Activated CD8-positive, alpha-beta T cell treated with anti-CD3 and anti-CD28 coated beads, Interleukin-2, amount 10 ng/mL, durations not matched to agents 7 days and 5 days (primary cell): ENCODE measurements at regions not wholly inside any gene's neighbourhood (a gene's known extent, or its start where the extent isn't known, plus 50 kb on each side); places are given as distances from the start of the nearest gene placed in this dataset.

ENCODE experiments used
- ATAC-seq: fragments of 150-1000 bp; cut with Tn5 transposase; one replicate; pipeline ENCODE4 v1.10.0; 2021; ENCODE audit warnings: moderate library complexity
- CTCF ChIA-PET: fragments of 350-600 bp; sonication (Branson Sonifier 250); formaldehyde crosslinking; loops from one replicate; lab custom pipeline; 2021; ENCODE audit warnings: antibody characterized with exemption; lab: Charles Lee
- POLR2A ChIA-PET: fragments of 350-600 bp; sonication (Branson Sonifier 250); formaldehyde crosslinking; loops from one replicate; lab custom pipeline; 2021; ENCODE audit warnings: antibody characterized with exemption; lab: Charles Lee
- DNase-seq: peaks from one replicate; pipeline ENCODE4 v3.0.0-alpha.2; 2020
- H3K27ac Mint-ChIP-seq: one replicate; pipeline ENCODE4 v1.8.0; 2021; ENCODE audit warnings: mild to moderate bottlenecking, mixed read lengths
- H3K27me3 Mint-ChIP-seq: one replicate; pipeline ENCODE4 v1.8.0; 2021; ENCODE audit warnings: low read depth, mixed read lengths
- H3K36me3 Mint-ChIP-seq: one replicate; pipeline ENCODE4 v1.8.0; 2021; ENCODE audit warnings: low read depth, mixed read lengths
- H3K4me1 Mint-ChIP-seq: one replicate; pipeline ENCODE4 v1.8.0; 2021; ENCODE audit warnings: low read depth, mixed read lengths
- H3K4me3 Mint-ChIP-seq: one replicate; pipeline ENCODE4 v1.8.0; 2021; ENCODE audit warnings: mild to moderate bottlenecking, mixed read lengths
- H3K9me3 Mint-ChIP-seq: one replicate; pipeline ENCODE4 v1.8.0; 2022; ENCODE audit warnings: mixed read lengths; ENCODE audit not compliant: insufficient read depth

- H3K36me3 Mint-ChIP-seq = no peaks in the 10 kb centered on the region
- no peak overlapping the region for H3K4me3 Mint-ChIP-seq
- no peaks in the 10 kb centered on the region for H3K9me3 Mint-ChIP-seq
- H3K27ac Mint-ChIP-seq = no peak overlapping the region
- H3K4me1 Mint-ChIP-seq = no peaks in the 10 kb centered on the region
- H3K27me3 Mint-ChIP-seq = no peaks in the 10 kb centered on the region
- no peak for DNase-seq
- CTCF ChIA-PET = no interaction called here
- POLR2A ChIA-PET = no interaction called here
- no peak for ATAC-seq
Measured at GRCh38 chr3:66778107-66778506, 220.0 kb upstream of the KBTBD8 start.

DNA sequence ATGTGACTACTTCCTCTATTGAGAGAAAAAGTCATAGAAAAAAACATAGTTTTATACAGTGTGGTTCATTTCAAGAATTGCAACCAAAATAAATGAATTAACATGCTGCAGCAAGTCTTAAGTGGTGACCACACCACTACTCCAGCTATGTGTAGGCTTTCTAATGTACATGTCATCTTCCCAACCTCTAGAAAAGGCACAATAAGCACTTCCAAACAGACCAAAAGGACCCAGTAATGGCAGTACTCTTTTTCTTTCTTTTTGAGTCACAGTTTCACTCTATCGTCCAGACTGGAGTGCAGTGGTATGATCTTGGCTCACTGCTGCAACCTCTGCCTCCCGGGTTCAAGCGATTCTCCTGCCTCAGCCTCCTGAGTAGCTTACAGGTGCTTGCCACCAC lies 219.3 kb upstream of the KBTBD8 start:
- ATAC-seq (no peak), DNase-seq (no peak)

DNA sequence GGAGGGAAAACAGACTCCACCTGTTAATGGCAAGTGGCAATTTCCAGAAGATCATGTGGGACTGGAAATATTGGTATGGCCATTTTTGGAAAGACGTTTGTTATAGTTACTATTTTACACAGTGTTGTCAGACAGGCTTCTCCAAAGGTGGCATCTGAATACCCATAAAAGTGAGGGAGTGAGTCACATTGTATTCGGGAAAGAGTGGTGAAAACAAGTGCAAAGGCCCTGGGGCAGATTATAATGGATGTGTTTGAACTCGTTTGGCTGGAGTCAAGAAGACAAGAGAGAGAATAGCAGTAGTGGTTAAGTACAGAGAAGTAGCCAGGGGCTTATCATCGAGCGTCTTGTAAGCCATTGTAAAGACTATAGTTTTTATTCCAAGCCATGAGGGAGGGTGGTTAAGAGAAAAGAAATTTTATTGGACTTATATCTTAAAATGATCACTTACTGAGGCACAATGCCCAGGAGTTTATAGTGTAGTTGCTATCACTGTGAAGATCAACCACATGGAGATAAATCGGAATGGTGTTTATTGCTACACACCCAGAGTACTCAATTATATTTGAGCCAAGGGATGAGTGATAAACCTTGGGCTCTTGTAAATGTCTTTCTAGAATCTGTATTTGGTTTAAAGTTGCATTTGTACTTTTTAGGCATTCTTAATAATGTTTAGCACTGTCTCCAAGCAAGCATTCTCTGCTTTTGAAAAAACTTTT lies 212.8 kb upstream of the KBTBD8 start:
- Mint-ChIP-seq H3K9me3 (no peaks in the 10 kb centered on the region), H3K4me3 (no peak overlapping the region), H3K27me3 (peaks cover 2% of the 10 kb centered on the region), H3K36me3 (no peaks in the 10 kb centered on the region), H3K4me1 (no peaks in the 10 kb centered on the region), H3K27ac (no peak overlapping the region)
- ChIA-PET POLR2A (no interaction called here), CTCF (no interaction called here)
- no peak for ATAC-seq
- DNase-seq = no peak

More for the DNA sequence above, 219.3 kb upstream of the KBTBD8 start:
- no peak overlapping the region for H3K4me3 Mint-ChIP-seq
- H3K36me3 Mint-ChIP-seq = no peaks in the 10 kb centered on the region
- H3K27me3 Mint-ChIP-seq = no peaks in the 10 kb centered on the region
- H3K9me3 Mint-ChIP-seq = no peaks in the 10 kb centered on the region
- ChIA-PET CTCF (no interaction called here), POLR2A (no interaction called here)
- H3K4me1 Mint-ChIP-seq = no peaks in the 10 kb centered on the region
- no peak overlapping the region for H3K27ac Mint-ChIP-seq

GRCh38 chr3:66789580-66790237 lies 208.4 kb upstream of the KBTBD8 start:
- H3K4me3 Mint-ChIP-seq = no peak overlapping the region
- peaks cover 4% of the 10 kb centered on the region for H3K27me3 Mint-ChIP-seq
- ChIA-PET POLR2A (interaction anchor here (0.6 kb wide), 1 partner anchor 16 kb away, joined by 3 read pairs; no protein-coding TSS in a partner anchor), CTCF (no interaction called here)
- no peaks in the 10 kb centered on the region for H3K36me3 Mint-ChIP-seq
- no peak for ATAC-seq
- no peak overlapping the region for H3K27ac Mint-ChIP-seq
- no peak for DNase-seq
- no peaks in the 10 kb centered on the region for H3K9me3 Mint-ChIP-seq
- no peaks in the 10 kb centered on the region for H3K4me1 Mint-ChIP-seq

- no peaks in the 10 kb centered on the region for H3K36me3 Mint-ChIP-seq
- peaks cover 2% of the 10 kb centered on the region for H3K27me3 Mint-ChIP-seq
- POLR2A ChIA-PET = no interaction called here
- DNase-seq (no peak), ATAC-seq (no peak)
- no peak overlapping the region for H3K27ac Mint-ChIP-seq
- H3K4me3 Mint-ChIP-seq = no peak overlapping the region
- H3K9me3 Mint-ChIP-seq = no peaks in the 10 kb centered on the region
- CTCF ChIA-PET = interaction anchor here (0.7 kb wide), 1 partner anchor 9 kb away, joined by 3 read pairs; no protein-coding TSS in a partner anchor
- H3K4me1 Mint-ChIP-seq = no peaks in the 10 kb centered on the region
Measured at GRCh38 chr3:66792086-66792485, 206.0 kb upstream of the KBTBD8 start.

GRCh38 chr3:66795365-66795764 lies 202.7 kb upstream of the KBTBD8 start:
- Mint-ChIP-seq H3K4me1 (no peaks in the 10 kb centered on the region), H3K36me3 (no peaks in the 10 kb centered on the region), H3K9me3 (no peaks in the 10 kb centered on the region), H3K27ac (no peak overlapping the region), H3K4me3 (no peak overlapping the region), H3K27me3 (peaks cover 5% of the 10 kb centered on the region)
- DNase-seq = no peak
- CTCF ChIA-PET = interaction anchor here (1.0 kb wide), 1 partner anchor 418 kb away, joined by 3 read pairs; no protein-coding TSS in a partner anchor
- POLR2A ChIA-PET = no interaction called here
- no peak for ATAC-seq

DNA sequence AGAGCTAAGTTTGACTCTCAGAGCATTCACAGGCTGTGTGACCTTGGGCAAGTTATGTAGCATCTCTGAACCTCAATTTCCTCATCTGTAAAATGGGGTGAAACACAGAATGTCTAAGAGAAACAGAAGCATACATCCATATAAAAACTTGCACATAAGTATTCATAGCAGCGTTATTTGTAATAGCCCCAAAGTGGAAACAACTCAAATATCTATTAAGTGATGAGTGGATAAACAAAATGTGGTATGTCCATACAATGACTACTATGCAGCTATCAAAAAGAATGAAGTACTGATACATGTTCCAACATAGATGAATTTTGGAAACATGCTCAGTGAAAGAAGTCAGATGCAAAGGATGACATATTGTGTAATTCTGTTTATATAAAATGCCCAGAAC lies 201.8 kb upstream of the KBTBD8 start:
- no peak for ATAC-seq
- ChIA-PET POLR2A (no interaction called here), CTCF (no interaction called here)
- H3K36me3 Mint-ChIP-seq = no peaks in the 10 kb centered on the region
- peaks cover 4% of the 10 kb centered on the region for H3K27me3 Mint-ChIP-seq
- no peaks in the 10 kb centered on the region for H3K4me1 Mint-ChIP-seq
- no peak for DNase-seq
- H3K9me3 Mint-ChIP-seq = no peaks in the 10 kb centered on the region
- H3K4me3 Mint-ChIP-seq = no peak overlapping the region
- H3K27ac Mint-ChIP-seq = no peak overlapping the region

DNA sequence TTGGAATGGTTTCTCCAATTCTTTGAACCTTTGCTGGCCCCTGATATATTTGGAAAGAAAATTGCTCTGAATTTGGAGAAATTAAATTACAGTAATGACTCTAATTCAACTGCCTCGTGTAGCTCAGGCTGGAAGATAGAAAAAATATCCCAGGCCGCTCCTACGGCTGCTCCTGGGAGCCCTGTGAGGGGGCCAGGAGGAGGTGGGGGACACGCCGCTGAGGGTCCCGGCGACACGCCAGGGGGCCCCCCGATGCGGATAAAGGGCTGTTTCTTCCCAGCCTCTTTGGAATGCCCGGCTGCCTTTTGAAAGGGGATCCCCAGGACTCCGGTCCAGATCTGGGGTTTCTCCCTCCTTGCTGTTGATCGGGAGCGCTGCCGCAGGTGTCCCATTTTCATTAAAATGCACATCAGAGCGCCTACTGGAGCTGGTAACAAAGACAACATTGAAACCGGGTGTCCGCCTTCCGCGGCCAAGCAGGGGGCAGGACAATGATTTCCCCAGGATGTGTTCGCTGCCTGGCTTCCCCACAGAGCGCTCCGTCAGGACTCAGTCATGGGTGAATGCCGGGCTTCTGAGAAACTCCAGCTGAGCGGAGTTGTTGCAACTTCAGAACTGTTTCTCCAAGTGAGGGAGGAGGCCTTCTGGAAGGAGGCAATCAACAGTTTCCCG lies 200.1 kb upstream of the KBTBD8 start:
- no peak for DNase-seq
- Mint-ChIP-seq H3K4me1 (no peaks in the 10 kb centered on the region), H3K4me3 (no peak overlapping the region), H3K27me3 (peaks cover 3% of the 10 kb centered on the region), H3K36me3 (no peaks in the 10 kb centered on the region), H3K9me3 (no peaks in the 10 kb centered on the region), H3K27ac (no peak overlapping the region)
- ChIA-PET POLR2A (no interaction called here), CTCF (no interaction called here)
- ATAC-seq = no peak

DNA sequence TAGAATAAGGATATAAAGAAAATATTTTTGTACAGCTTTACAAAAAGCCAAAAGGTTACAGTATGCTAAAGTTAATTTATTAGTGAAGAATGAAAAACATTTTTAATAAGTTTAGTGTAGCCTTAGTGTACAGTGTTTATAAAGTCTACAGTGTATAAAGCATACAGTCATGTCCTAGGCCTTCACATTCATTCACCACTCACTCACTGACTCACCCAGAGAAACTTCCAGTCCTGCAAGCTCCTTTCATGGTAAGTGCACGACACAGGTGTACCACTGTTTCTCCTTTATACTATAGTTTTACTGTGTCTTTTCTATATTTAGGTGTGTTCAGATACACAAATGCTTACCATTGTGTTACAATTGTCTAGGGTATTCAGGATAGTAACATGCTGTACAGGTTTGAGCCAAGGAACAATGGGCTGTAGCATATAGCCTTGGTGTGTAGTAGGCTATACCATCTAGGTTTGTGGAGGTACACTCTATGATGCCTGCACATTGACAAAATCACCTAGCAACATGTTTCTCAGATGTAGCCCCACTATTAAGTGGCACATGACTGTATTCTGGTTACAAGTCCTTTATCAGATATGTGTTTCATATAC lies 197.1 kb upstream of the KBTBD8 start:
- ATAC-seq = no peak
- Mint-ChIP-seq H3K9me3 (no peaks in the 10 kb centered on the region), H3K27me3 (peaks cover 3% of the 10 kb centered on the region), H3K27ac (no peak overlapping the region), H3K4me1 (peaks cover 7% of the 10 kb centered on the region), H3K36me3 (no peaks in the 10 kb centered on the region), H3K4me3 (no peak overlapping the region)
- POLR2A ChIA-PET = no interaction called here
- CTCF ChIA-PET = interaction anchor here (1.2 kb wide), 1 partner anchor 9 kb away, joined by 3 read pairs; no protein-coding TSS in a partner anchor
- DNase-seq = no peak

DNA sequence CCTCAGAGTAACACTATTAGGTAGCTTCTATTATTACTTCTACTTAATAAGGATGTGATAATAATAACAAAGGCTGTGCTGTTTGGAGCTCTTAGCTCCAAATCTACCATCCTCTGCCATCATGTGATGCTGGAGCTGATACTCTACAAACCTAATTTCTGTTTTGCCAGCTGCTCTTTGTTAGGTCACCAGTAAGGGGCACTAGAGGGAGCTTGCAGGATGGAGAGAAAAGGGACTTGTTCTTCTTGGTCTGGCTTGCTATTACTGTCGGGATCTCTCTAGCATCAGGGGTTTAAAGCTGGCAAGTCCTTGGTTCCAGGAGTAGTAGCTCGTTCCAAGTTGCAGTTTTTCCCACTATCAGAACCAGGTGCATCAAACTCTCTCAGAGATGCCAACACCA lies 194.9 kb upstream of the KBTBD8 start:
- no peak overlapping the region for H3K4me3 Mint-ChIP-seq

DNA sequence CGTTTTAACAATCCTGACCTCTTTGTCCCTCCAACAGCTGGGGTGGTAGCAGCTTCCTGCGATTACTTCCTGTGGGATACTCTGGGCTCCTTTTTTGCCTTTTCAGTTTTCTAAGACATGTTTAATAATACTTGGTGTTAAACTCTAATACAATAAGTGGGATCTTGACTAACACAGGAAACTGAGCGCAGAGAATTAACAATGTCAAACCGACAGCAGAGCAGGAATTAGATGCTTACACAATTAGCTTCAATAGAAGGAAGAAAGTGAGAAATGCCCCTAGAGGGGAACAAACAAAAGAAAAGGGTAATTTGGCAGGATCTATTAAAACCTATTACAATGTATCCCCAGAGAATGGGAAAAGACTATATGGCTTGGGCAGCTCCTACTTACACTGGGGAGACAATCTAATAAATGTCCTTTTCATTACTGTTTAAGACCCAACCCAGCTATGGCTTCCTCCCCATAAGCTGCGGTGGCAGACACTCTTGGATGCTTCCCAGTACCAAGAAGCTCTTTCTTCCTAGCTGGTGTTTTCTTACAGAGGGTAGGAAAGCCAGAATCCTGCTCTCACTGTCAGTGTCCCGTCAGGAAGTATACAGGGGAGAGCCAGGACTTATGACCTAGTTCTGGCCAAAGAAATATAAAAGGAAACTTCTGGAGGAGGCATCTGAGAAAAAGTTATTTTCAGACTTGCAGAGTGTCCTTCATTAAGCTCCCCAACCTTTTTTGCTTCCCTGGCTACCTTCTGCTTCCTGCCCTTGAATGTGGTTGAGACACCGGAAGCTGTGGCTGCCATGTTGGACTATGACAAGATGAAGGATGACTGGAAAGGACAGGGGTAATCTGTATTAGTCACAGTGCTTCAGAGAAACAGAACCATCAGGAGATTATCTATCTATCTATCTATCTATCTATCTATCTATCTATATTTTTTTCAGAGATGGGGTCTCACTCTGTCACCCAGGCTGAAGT lies 194.1 kb upstream of the KBTBD8 start:
- no peak for ATAC-seq
- Mint-ChIP-seq H3K4me3 (no peak overlapping the region), H3K27ac (no peak overlapping the region), H3K4me1 (peaks cover 7% of the 10 kb centered on the region), H3K27me3 (no peaks in the 10 kb centered on the region), H3K36me3 (no peaks in the 10 kb centered on the region), H3K9me3 (no peaks in the 10 kb centered on the region)
- ChIA-PET POLR2A (no interaction called here), CTCF (interaction anchor here (0.8 to 4.3 kb wide), 9 partner anchors 11 to 549 kb away, joined by 3 to 20 read pairs (median 4); no protein-coding TSS in a partner anchor)
- no peak for DNase-seq

More for the DNA sequence above, 194.9 kb upstream of the KBTBD8 start:
- no peaks in the 10 kb centered on the region for H3K9me3 Mint-ChIP-seq
- DNase-seq (no peak), ATAC-seq (no peak)
- H3K36me3 Mint-ChIP-seq = no peaks in the 10 kb centered on the region
- peaks cover 7% of the 10 kb centered on the region for H3K4me1 Mint-ChIP-seq
- POLR2A ChIA-PET = no interaction called here
- peaks cover 2% of the 10 kb centered on the region for H3K27me3 Mint-ChIP-seq
- H3K27ac Mint-ChIP-seq = no peak overlapping the region
- CTCF ChIA-PET = interaction anchor here (0.8 to 4.3 kb wide), 7 partner anchors 11 to 425 kb away, joined by 3 to 20 read pairs (median 4); no protein-coding TSS in a partner anchor
